Thyroid gland (tissue), 4 donors: ENCODE measurements at regions not wholly inside any gene's neighbourhood (a gene's known extent, or its start where the extent isn't known, plus 50 kb on each side); places are given as distances from the start of the nearest gene placed in this dataset.

Experiments used
- DNase-seq, 2 donors: peaks; one replicate each; pipeline ENCODE4 v3.0.0-alpha.2; 2019
- H3K27ac ChIP-seq, 3 donors: fragments of 200-600 bp; sonication (generic); 1 replicate in 2 of 3; 2 replicates in 1 of 3; pipeline ENCODE4 v1.5.1; 2016 to 2019; ENCODE audit warnings: mild to moderate bottlenecking in 1 of 3, moderate library complexity in 1 of 3
- H3K27me3 ChIP-seq: fragments of 200-600 bp; sonication (generic); one replicate; pipeline ENCODE4 v1.5.1; 2019
- H3K36me3 ChIP-seq, 2 donors: fragments of 200-600 bp; sonication (generic); one replicate each; pipeline ENCODE4 v1.5.1; 2016 to 2019
- H3K4me1 ChIP-seq, 2 donors: fragments of 200-600 bp; sonication (generic); one replicate each; pipeline ENCODE4 v1.5.1; 2017 to 2019
- H3K4me3 ChIP-seq, 3 donors: fragments of 200-600 bp; sonication (generic); replicated peaks in 1 of 3; 1 replicate in 2 of 3; 2 replicates in 1 of 3; pipeline ENCODE4 v1.5.1; 2016; ENCODE audit warnings: mild to moderate bottlenecking in 1 of 3
- H3K9me3 ChIP-seq: fragments of 200-600 bp; sonication (generic); one replicate; pipeline ENCODE4 v1.5.1; 2017
- CTCF ChIP-seq, 6 experiments: fragments of 200-600 bp in 3 of 6; fragments of 450-650 bp in 3 of 6; sonication (generic) in 3 of 6; IDR thresholded peaks; one replicate each; pipeline ENCODE4 v1.5.1; 2016 to 2019; ENCODE audit warnings: antibody characterized with exemption in 6 of 6, mild to moderate bottlenecking in 2 of 6, inconsistent platforms in 1 of 6, moderate library complexity in 1 of 6
- POLR2A ChIP-seq, 2 donors: fragments of 450-650 bp; IDR thresholded peaks; one replicate each; pipeline ENCODE4 v1.6.1; 2017; ENCODE audit warnings: antibody characterized with exemption in 2 of 2, mild to moderate bottlenecking in 2 of 2, moderate library complexity in 1 of 2
- WGBS, 2 donors: methylation state at CpG; one replicate each; pipeline ENCODE4 v1.1.5; 2017; 5-methylcytosine and 5-hydroxymethylcytosine counted together
- intact Hi-C: fragments of 100-400 bp; cut with DNase I; formaldehyde crosslinking; loops from one replicate; pipeline ENCODE4 v1.15.1; 2023

GRCh38 chr17:77594416-77595209 is 363.9 kb upstream of the TNRC6C start:
- Histone ChIP-seq H3K9me3 (no peaks in the 10 kb centered on the region), H3K4me3 (no peak overlapping the region), H3K27me3 (no peaks in the 10 kb centered on the region), H3K27ac (no peak overlapping the region), H3K36me3 (no peaks in the 10 kb centered on the region), H3K4me1 (no peaks in the 10 kb centered on the region)
- intact Hi-C loops: no loop called here
- no peak for DNase-seq
- no peak for TF ChIP-seq POLR2A (IDR thresholded peaks at IDR 0.05)
- TF ChIP-seq CTCF (IDR thresholded peaks at IDR 0.05): no peak
- WGBS, 2 donors: 90% methylated on average over 7 of the region's 7 CpGs

GRCh38 chr17:77596491-77597417 is 361.7 kb upstream of the TNRC6C start:
- Histone ChIP-seq H3K9me3 (no peaks in the 10 kb centered on the region), H3K27me3 (no peaks in the 10 kb centered on the region), H3K4me1 (peaks cover 7 to 14% of the 10 kb centered on the region in 2 donors), H3K36me3 (no peaks in the 10 kb centered on the region), H3K4me3 (no peak overlapping the region), H3K27ac (no peak overlapping the region)
- DNase-seq: no peak
- intact Hi-C loops: no loop called here
- no peak for TF ChIP-seq CTCF (IDR thresholded peaks at IDR 0.05)
- no peak for TF ChIP-seq POLR2A (IDR thresholded peaks at IDR 0.05)
- 84 to 86% methylated on average over 21 to 22 of the region's 22 CpGs for WGBS, 2 donors

- intact Hi-C loops: no loop called here
- no peaks in the 10 kb centered on the region for H3K9me3 ChIP-seq
- TF ChIP-seq POLR2A (IDR thresholded peaks at IDR 0.05): no peak
- TF ChIP-seq CTCF (IDR thresholded peaks at IDR 0.05): no peak
- DNase-seq: no peak
- no peaks in the 10 kb centered on the region for H3K36me3 ChIP-seq
- H3K4me3 ChIP-seq: no peak overlapping the region
- WGBS, 2 donors: 90 to 91% methylated on average over 16 to 19 of the region's 19 CpGs
- no peak overlapping the region for H3K27ac ChIP-seq
- no peaks in the 10 kb centered on the region for H3K27me3 ChIP-seq
- H3K4me1 ChIP-seq: peaks cover 10 to 19% of the 10 kb centered on the region in 2 donors
These were observed 360.9 kb upstream of the TNRC6C start for GRCh38 chr17:77597418-77598240.

- Histone ChIP-seq H3K36me3 (no peaks in the 10 kb centered on the region), H3K4me1 (peaks cover 10 to 25% of the 10 kb centered on the region in 2 donors), H3K9me3 (no peaks in the 10 kb centered on the region), H3K27me3 (no peaks in the 10 kb centered on the region), H3K4me3 (no peak overlapping the region), H3K27ac (no peak overlapping the region)
- WGBS, 2 donors: 93 to 97% methylated on average over 4 of the region's 4 CpGs
- no peak for DNase-seq
- TF ChIP-seq POLR2A (IDR thresholded peaks at IDR 0.05) (no peak), CTCF (IDR thresholded peaks at IDR 0.05) (no peak)
- intact Hi-C loops: no loop called here
These were observed 360.3 kb upstream of the TNRC6C start for GRCh38 chr17:77598241-77598620.
